HG03354 (cell line): ENCODE measurements at regions not wholly inside any gene's neighbourhood (a gene's known extent, or its start where the extent isn't known, plus 50 kb on each side); places are given as distances from the start of the nearest gene placed in this dataset.

ENCODE experiments used
- ATAC-seq: cut with Tn5 transposase; IDR thresholded peaks from one replicate; pipeline ENCODE4 v1.9.1; 2021; ENCODE audit warnings: mild to moderate bottlenecking; ENCODE audit not compliant: unreplicated experiment, poor library complexity, severe bottlenecking

GRCh38 chr6:66725670-66726069 is 1018.6 kb upstream of the EYS start:
- ATAC-seq: no peak

GRCh38 chr6:66717801-66718200 is 1010.8 kb upstream of the EYS start:
- ATAC-seq: no peak

- ATAC-seq: no peak
Observed at GRCh38 chr6:66699385-66699784, 992.4 kb upstream of the EYS start.

DNA sequence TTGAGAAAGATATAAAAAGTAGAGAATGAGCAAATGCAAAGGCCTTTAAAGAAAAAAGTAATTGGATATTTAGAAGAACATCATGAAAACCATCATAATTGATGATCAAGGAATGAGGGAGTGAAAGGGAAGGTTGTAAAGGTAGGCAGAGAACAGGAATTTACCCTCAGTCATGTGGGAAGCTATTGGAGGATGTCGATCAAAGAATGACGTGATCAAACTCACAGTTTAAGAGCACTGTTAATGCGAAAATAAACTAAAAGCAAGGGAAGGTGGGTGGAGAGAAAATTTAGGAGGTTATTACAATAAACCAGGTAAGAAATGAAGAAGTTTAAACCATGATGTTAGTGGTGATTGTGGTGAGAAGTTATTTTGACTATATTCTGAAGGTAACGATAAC is 982.6 kb upstream of the EYS start:
- ATAC-seq: no peak

- ATAC-seq: no peak
Observed at GRCh38 chr6:66687611-66688140, 980.6 kb upstream of the EYS start.

- ATAC-seq: no peak
Observed at GRCh38 chr6:66675906-66676305, 968.9 kb upstream of the EYS start.

DNA sequence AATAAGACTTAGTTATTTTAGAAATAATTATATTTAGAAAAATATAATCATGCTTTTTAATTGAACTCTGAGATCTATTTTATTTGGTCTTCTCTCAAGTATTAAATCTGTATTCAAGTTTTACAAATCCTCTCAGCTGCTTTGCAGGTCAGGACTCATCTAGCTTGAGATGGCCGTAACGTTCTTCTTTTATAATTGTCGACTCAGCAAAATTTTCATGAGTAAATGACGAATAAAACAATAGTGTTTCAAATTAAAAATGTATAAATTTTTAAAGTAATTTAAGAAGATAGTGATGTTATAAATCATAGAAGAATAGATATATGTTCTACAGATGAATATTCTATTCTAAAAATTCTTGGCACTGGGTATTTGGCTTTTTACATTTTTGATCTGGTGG is 957.1 kb upstream of the EYS start:
- ATAC-seq: no peak

DNA sequence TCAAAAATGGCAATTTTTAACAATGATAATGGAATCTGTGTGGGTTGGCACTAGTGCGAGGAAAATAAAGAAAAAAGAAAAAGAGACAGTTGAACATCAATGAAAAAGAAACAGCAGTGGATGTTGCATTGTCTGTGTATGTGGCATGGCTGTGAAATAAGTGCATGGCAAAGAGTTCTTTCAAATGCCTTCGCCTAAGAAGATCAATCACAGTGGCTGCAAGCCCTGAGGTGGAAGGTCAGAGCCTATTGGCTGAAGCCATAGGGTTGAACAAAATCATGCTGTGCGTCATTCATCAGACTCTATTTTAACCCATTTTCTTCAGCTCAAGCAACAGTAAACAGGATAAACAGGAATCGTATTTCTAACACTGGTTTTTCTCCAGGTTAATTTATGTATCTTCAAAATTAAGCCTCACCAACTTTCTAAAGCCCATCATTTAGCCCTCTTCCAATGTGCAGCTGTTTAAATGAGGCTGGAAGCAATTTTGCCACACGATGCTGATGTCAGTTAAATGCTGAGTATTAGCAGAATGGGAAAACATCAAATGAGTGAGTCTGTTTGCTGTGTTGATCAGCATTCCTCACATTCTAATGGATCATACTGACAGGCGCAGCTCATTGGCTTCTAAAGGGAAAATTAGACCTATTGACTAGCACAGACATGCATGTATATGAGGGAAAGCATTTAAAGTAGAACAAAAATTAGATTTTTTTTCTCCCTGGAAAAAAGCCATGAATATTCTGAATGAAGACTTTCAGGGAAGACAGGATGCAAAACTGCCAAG is 955.9 kb upstream of the EYS start:
- ATAC-seq: no peak

DNA sequence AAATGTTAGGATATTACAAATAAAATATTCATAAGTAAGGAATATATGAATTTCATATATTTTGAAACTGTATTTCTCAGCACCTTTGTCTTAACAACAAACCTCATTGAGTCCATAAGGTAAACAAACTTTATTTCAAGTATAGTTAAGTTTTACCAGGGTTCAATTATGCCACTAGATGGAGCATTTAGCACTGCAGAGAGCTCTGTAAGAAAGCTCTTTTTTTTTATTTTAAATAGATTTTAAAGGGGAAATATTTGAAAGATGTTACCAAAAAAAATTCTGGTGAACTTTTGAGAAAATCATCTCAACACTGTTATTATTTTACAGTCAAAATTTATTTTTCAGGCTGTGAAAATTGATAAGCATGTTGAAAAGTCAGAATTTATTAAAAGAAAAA is 955.2 kb upstream of the EYS start:
- ATAC-seq: no peak

GRCh38 chr6:66655420-66655819 is 948.4 kb upstream of the EYS start:
- ATAC-seq: no peak

- no peak for ATAC-seq
Observed at GRCh38 chr6:66638518-66638917, 931.5 kb upstream of the EYS start.

GRCh38 chr6:66638099-66638498 is 931.1 kb upstream of the EYS start:
- no peak for ATAC-seq

DNA sequence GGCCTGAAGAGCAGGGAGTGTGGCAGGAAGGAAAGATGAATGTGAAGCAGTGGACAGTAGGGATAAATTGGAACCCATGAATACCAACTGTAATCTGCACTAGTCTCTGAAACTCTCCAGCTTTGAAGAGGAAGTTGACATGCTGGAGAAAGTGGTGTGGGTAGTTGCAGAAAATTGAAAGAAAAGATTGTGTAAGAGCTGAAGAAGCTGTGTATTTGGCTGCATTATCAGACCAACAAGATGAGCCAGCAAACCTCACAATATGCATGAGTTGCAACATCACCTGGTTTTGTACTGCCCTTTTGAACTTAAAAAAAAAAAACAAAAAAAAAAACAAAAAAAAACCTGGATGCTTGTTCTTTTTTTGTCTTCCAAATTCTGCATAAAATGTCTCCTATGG is 921.9 kb upstream of the EYS start:
- ATAC-seq: no peak

- no peak for ATAC-seq
Observed at GRCh38 chr6:66623050-66623449, 916.0 kb upstream of the EYS start.

GRCh38 chr6:66605971-66606370 is 898.9 kb upstream of the EYS start:
- no peak for ATAC-seq

DNA sequence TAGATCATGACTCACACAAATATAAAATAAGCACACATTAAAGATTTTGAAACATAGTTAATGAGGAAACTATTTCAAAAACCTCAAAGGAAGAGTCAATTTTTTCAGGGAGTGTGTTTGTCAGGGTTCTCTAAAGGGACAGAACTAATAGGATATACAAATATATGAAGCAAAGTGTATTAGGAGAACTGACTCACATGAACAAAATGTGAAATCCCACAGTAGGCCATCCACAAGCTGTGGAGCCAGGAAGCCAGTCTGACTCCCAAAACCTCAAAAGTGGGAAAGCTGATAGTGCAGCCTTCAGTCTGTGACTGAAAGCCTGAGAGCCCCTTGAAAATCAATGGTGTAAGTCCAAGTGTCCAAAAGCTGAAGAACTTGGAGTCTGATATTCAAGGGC is 898.0 kb upstream of the EYS start:
- no peak for ATAC-seq

DNA sequence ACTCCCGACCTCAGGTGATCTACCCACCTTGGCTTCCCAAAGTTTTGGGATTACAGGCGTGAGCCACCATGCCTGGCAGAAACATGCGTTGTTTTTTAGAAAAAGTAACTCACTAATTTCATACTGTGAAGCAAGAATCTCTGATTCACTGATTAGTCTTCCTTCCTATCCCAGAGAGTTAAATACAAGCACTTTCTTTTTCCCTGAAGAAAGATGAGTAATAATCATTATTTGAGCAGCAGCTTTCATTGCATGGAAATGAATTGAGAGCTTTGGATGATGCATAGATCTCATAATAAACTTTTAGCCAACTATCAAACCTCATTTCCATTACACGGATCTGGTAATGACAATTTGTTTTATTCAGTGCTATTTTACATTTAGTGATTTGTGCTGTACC is 892.5 kb upstream of the EYS start:
- ATAC-seq: no peak

- ATAC-seq: no peak
Observed at GRCh38 chr6:66578362-66578761, 871.3 kb upstream of the EYS start.

DNA sequence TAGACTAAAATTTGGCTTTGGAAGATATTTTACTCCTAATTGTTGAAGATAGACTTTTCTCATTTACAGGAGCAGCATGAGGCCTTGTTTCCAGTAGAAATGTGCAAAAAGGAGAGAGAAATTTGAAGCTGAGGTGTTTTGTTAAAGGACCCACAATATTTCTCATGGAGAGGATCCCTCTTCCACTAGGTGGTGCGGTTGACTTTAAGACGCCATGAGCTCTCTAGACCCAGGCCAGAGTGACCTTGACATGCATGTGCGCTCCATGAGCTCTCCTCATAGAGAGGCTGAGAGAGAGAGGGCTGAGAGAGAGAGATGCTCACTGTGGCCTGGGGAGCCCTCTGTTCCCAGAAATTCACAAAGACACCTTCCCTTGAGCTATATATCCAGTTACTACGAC is 861.2 kb upstream of the EYS start:
- ATAC-seq: no peak

- ATAC-seq: no peak
Observed at GRCh38 chr6:66561479-66561878, 854.5 kb upstream of the EYS start.

DNA sequence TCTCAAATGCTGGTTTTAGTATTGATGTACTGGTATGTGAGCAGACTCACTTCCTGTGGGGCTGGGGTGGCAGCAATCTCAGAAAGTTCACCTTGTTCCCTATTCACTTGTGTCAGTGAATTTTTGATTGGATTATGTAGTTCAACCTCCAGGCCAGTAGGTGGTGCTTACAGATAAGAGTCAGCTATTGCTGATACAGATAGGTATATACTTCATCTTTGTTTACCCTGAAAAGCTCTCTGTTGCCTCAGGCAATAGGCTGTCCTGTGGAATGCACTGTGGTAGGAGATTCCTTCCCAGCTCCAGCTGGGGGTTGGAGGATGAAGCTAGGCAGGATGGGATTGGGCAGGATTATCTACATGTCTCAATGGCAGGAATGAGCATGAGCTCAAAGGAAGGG is 851.2 kb upstream of the EYS start:
- ATAC-seq: no peak

- no peak for ATAC-seq
Observed at GRCh38 chr6:66556936-66557335, 849.9 kb upstream of the EYS start.
